HEK293 (cell line): ENCODE measurements at regions not wholly inside any gene's neighbourhood (a gene's known extent, or its start where the extent isn't known, plus 50 kb on each side); places are given as distances from the start of the nearest gene placed in this dataset.

Experiments
- KLF10 ChIP-seq: fragments of 450-650 bp; IDR thresholded peaks from 2 replicates; pipeline ENCODE4 v1.5.1; 2018; ENCODE audit warnings: missing biosample characterization, mild to moderate bottlenecking, missing genetic modification characterization
- ZBTB1 ChIP-seq: fragments of 450-650 bp; formaldehyde crosslinking; IDR thresholded peaks from 2 replicates; pipeline ENCODE4 v1.5.1; 2016; ENCODE audit warnings: missing biosample characterization, missing genetic modification characterization
- ZNF132 ChIP-seq: fragments of 450-650 bp; formaldehyde crosslinking; IDR thresholded peaks from 2 replicates; pipeline ENCODE4 v1.5.1; 2017; ENCODE audit warnings: missing biosample characterization, missing genetic modification characterization, borderline replicate concordance
- ZNF24 ChIP-seq: fragments of 450-650 bp; formaldehyde crosslinking; IDR thresholded peaks from 2 replicates; pipeline ENCODE4 v1.5.1; 2016; ENCODE audit warnings: missing biosample characterization, missing genetic modification characterization
- ZNF658 ChIP-seq: fragments of 450-650 bp; formaldehyde crosslinking; IDR thresholded peaks from 2 replicates; pipeline ENCODE4; 2016; ENCODE audit warnings: missing biosample characterization, missing genetic modification characterization
- ZNF707 ChIP-seq: fragments of 450-650 bp; formaldehyde crosslinking; IDR thresholded peaks from 2 replicates; pipeline ENCODE4 v1.5.1; 2016; ENCODE audit warnings: missing biosample characterization, missing genetic modification characterization
- ZNF776 ChIP-seq: fragments of 450-650 bp; formaldehyde crosslinking; IDR thresholded peaks from 2 replicates; pipeline ENCODE4 v1.5.0; 2017; ENCODE audit warnings: missing biosample characterization, missing genetic modification characterization, borderline replicate concordance
- TF ChIP-seq, protein P1 (sequence below): fragments of 450-650 bp; formaldehyde crosslinking; IDR thresholded peaks from 2 replicates; pipeline ENCODE4 v1.5.1; 2016; ENCODE audit warnings: missing biosample characterization, missing genetic modification characterization
- TF ChIP-seq, protein P2 (sequence below): fragments of 450-650 bp; formaldehyde crosslinking; IDR thresholded peaks from 2 replicates; pipeline ENCODE4 v1.5.1; 2016; ENCODE audit warnings: missing biosample characterization, missing genetic modification characterization
- TF ChIP-seq, protein P3 (sequence below): fragments of 450-650 bp; formaldehyde crosslinking; IDR thresholded peaks from 2 replicates; pipeline ENCODE4 v1.5.1; 2017; ENCODE audit warnings: missing biosample characterization, missing genetic modification characterization

DNA sequence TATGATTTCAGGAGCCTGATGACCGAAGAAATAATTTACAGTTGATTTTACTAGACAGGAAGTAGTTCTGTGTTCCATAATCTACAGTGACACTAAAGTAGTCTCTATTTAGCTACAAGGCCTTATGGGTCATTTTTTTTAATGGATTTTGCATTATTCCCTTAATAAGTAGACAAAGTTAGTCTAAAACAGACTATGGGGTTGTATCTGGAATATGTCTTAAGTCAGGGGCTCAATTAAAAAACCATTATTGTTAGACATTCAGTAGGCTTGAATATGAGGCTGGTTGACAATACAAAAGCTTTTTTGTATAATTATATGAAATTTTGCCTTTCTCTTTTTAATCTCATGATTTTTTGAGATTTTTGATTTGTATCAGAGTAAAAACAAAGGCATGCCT is 820.0 kb upstream of the SEMA6D start:
- TF ChIP-seq, protein P1, sequence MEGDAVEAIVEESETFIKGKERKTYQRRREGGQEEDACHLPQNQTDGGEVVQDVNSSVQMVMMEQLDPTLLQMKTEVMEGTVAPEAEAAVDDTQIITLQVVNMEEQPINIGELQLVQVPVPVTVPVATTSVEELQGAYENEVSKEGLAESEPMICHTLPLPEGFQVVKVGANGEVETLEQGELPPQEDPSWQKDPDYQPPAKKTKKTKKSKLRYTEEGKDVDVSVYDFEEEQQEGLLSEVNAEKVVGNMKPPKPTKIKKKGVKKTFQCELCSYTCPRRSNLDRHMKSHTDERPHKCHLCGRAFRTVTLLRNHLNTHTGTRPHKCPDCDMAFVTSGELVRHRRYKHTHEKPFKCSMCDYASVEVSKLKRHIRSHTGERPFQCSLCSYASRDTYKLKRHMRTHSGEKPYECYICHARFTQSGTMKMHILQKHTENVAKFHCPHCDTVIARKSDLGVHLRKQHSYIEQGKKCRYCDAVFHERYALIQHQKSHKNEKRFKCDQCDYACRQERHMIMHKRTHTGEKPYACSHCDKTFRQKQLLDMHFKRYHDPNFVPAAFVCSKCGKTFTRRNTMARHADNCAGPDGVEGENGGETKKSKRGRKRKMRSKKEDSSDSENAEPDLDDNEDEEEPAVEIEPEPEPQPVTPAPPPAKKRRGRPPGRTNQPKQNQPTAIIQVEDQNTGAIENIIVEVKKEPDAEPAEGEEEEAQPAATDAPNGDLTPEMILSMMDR (tag by site-specific recombination): no peak
- TF ChIP-seq ZNF707 (tag by site-specific recombination) (no peak), KLF10 (tag by site-specific recombination) (no peak), ZNF776 (tag by site-specific recombination) (no peak), ZBTB1 (tag by site-specific recombination) (no peak), ZNF24 (tag by site-specific recombination) (no peak), ZNF132 (tag by site-specific recombination) (no peak), ZNF658 (tag by site-specific recombination) (no peak)
- TF ChIP-seq, protein P2, sequence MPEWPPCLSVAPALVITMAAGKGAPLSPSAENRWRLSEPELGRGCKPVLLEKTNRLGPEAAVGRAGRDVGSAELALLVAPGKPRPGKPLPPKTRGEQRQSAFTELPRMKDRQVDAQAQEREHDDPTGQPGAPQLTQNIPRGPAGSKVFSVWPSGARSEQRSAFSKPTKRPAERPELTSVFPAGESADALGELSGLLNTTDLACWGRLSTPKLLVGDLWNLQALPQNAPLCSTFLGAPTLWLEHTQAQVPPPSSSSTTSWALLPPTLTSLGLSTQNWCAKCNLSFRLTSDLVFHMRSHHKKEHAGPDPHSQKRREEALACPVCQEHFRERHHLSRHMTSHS (tag by site-specific recombination): no peak
- TF ChIP-seq, protein P3, sequence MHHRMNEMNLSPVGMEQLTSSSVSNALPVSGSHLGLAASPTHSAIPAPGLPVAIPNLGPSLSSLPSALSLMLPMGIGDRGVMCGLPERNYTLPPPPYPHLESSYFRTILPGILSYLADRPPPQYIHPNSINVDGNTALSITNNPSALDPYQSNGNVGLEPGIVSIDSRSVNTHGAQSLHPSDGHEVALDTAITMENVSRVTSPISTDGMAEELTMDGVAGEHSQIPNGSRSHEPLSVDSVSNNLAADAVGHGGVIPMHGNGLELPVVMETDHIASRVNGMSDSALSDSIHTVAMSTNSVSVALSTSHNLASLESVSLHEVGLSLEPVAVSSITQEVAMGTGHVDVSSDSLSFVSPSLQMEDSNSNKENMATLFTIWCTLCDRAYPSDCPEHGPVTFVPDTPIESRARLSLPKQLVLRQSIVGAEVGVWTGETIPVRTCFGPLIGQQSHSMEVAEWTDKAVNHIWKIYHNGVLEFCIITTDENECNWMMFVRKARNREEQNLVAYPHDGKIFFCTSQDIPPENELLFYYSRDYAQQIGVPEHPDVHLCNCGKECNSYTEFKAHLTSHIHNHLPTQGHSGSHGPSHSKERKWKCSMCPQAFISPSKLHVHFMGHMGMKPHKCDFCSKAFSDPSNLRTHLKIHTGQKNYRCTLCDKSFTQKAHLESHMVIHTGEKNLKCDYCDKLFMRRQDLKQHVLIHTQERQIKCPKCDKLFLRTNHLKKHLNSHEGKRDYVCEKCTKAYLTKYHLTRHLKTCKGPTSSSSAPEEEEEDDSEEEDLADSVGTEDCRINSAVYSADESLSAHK (tag by site-specific recombination): no peak
